Kidney epithelial cell (primary cell): ENCODE measurements at regions not wholly inside any gene's neighbourhood (a gene's known extent, or its start where the extent isn't known, plus 50 kb on each side); places are given as distances from the start of the nearest gene placed in this dataset.
A peak's percentile ranks its signal among the peaks of the same experiment; 100 is the strongest.

Experiments
- DNase-seq: peaks from one replicate; pipeline ENCODE4 v3.0.0-alpha.2; 2010; ENCODE audit warnings: low read depth
- H3K27me3 ChIP-seq: 2 replicates; pipeline ENCODE4 v1.6.0; 2011; ENCODE audit warnings: low read length; ENCODE audit not compliant: control insufficient read depth, insufficient read depth
- H3K36me3 ChIP-seq: 2 replicates; pipeline ENCODE4 v1.5.1; 2011; ENCODE audit warnings: low read length; ENCODE audit not compliant: control insufficient read depth, insufficient read depth
- H3K4me3 ChIP-seq: 2 replicates; pipeline ENCODE4 v1.5.1; 2011; ENCODE audit warnings: low read depth, mild to moderate bottlenecking, control low read depth, low read length
- TF ChIP-seq, protein P1 (sequence below): IDR thresholded peaks from 2 replicates; pipeline ENCODE4 v1.5.1; 2011; ENCODE audit warnings: mild to moderate bottlenecking, moderate library complexity, low read length, control low read depth, inconsistent platforms; ENCODE audit not compliant: insufficient read depth, poor library complexity, severe bottlenecking

DNA sequence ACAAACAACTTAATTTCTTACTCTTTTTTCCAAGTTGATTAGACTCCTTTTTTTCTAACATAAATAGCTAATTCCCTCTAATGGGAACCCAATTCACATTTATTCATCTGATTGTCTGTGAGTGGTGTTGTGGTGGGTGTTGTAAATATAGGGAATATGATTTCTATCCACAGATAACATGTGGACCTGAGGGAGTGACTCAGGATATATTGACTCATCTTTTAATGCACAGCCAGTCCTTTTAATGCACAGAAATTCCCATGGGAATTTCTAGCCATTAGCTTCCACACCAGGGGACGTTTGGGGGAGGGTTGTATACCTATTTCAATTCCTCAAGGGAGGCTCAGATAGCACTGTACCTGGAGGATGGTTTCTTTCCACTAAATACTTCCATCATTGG, 1339.6 kb upstream of the LRRTM1 start:
- TF ChIP-seq, protein P1, sequence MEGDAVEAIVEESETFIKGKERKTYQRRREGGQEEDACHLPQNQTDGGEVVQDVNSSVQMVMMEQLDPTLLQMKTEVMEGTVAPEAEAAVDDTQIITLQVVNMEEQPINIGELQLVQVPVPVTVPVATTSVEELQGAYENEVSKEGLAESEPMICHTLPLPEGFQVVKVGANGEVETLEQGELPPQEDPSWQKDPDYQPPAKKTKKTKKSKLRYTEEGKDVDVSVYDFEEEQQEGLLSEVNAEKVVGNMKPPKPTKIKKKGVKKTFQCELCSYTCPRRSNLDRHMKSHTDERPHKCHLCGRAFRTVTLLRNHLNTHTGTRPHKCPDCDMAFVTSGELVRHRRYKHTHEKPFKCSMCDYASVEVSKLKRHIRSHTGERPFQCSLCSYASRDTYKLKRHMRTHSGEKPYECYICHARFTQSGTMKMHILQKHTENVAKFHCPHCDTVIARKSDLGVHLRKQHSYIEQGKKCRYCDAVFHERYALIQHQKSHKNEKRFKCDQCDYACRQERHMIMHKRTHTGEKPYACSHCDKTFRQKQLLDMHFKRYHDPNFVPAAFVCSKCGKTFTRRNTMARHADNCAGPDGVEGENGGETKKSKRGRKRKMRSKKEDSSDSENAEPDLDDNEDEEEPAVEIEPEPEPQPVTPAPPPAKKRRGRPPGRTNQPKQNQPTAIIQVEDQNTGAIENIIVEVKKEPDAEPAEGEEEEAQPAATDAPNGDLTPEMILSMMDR, result no peak
- H3K4me3 ChIP-seq, result no peak overlapping the region
- no peak for DNase-seq
- no peaks in the 10 kb centered on the region for H3K27me3 ChIP-seq
- no peaks in the 10 kb centered on the region for H3K36me3 ChIP-seq

DNA sequence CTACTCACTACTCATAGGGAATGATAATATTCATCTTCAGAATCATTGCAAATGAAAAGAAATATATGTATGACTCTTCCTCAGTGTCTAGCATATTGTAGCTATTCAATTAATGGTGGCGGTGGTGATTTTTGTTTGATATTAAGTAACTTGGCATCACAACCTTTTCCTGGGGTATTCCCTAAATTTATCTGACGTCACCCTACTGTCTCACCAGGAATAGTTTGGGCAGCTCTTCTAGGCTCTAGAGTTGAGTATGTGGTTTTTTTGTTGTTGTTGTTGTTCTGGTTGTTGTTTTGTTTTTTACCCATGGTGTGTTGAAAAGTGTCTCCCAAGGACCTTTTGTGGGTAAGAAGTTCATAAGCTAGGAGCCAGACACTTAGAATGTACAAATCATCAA, 1320.3 kb upstream of the LRRTM1 start:
- Histone ChIP-seq H3K36me3 (no peaks in the 10 kb centered on the region), H3K4me3 (no peak overlapping the region), H3K27me3 (no peaks in the 10 kb centered on the region)
- DNase-seq, result no peak
- TF ChIP-seq, protein P1, result no peak

DNA sequence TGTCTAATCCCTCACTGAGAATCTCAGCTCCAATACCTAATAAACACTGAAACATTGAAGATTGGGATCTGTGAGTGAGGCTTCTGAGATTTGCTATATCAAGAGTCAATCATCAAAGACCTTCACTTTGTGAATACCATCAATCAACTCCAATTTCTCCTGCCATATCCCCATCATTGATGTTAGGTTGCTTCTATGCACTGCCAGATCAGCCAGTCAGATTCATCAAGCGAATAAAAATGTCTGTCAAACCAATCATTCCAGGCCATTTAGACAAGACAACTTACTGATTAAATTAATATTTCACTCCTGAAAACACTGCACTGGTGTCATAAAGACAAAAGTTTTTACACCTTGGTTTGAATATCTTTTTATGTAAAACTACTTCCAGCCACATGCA, 1295.5 kb upstream of the LRRTM1 start:
- no peak for DNase-seq
- H3K36me3 ChIP-seq, result no peaks in the 10 kb centered on the region
- H3K27me3 ChIP-seq, result no peaks in the 10 kb centered on the region
- TF ChIP-seq, protein P1, result no peak
- H3K4me3 ChIP-seq, result no peak overlapping the region

DNA sequence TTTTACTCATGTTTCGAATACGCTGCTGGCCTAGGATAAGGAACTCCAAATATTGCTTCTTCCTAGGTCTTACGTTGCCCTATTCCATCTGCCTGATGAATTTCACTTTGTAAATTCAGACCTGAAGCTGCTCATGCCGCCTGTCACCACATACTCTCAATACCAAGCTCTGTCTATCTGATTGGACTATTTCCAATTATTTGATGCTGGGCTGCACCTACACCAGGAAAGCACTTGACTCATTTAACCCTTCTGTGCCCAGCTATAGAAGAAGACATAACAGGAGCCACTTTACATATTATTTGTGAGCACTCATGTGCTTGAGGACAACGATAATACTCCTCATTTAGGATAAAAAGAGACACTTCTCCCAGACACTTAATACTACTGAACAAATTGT, 1293.9 kb upstream of the LRRTM1 start:
- no peaks in the 10 kb centered on the region for H3K27me3 ChIP-seq
- no peak overlapping the region for H3K4me3 ChIP-seq
- peak; percentile 28 for DNase-seq
- TF ChIP-seq, protein P1, result no peak
- no peaks in the 10 kb centered on the region for H3K36me3 ChIP-seq

DNA sequence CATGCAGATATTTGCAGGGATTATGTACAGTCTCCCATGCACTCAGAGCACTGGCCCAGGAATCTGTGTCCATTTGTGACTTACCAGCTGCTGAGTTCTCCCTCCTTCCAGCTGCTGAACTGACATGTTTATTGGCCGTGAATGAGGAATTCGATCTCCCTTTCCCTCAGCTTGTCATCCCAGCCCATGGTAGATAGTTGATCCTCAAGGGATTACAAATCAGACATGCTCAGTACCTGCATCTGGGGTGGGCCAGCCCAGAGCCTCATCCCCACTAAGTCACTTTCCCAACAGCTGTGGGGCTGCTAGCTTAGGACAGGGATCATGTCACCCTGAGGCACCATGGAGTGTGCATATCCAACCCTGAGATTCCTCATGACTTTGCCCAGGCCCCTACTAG, 1284.9 kb upstream of the LRRTM1 start:
- TF ChIP-seq, protein P1, result no peak
- DNase-seq, result no peak
- Histone ChIP-seq H3K27me3 (no peaks in the 10 kb centered on the region), H3K36me3 (no peaks in the 10 kb centered on the region), H3K4me3 (no peak overlapping the region)

- no peak for DNase-seq
- TF ChIP-seq, protein P1, result no peak
- no peaks in the 10 kb centered on the region for H3K27me3 ChIP-seq
- H3K4me3 ChIP-seq, result no peak overlapping the region
- no peaks in the 10 kb centered on the region for H3K36me3 ChIP-seq
Measured at GRCh38 chr2:81583311-81584108, 1279.0 kb upstream of the LRRTM1 start.
